Adrenal gland (tissue), 9 donors: ENCODE measurements at regions not wholly inside any gene's neighbourhood (a gene's known extent, or its start where the extent isn't known, plus 50 kb on each side); places are given as distances from the start of the nearest gene placed in this dataset.
A peak's percentile ranks its signal among the peaks of the same experiment; 100 is the strongest.
"Not testable (repeated sequence)": the region's sequence is repeated elsewhere in the genome, so short reads cannot be mapped to it uniquely, and the experiment has no call there.

ENCODE experiments used
- DNase-seq, 7 donors: peaks; one replicate each; pipeline ENCODE4 v3.0.0-alpha.2; 2019 to 2020
- H3K27ac ChIP-seq, 5 donors: fragments of 200-600 bp; sonication (generic) in 4 of 5; 1 replicate in 3 of 5; 2 replicates in 2 of 5; pipeline versions ENCODE4 v1.5.1 to v1.8.0; 2016 to 2020; ENCODE audit warnings: mild to moderate bottlenecking in 1 of 5
- H3K27me3 ChIP-seq: fragments of 200-600 bp; 2 replicates; pipeline ENCODE4 v1.8.0; 2021
- H3K36me3 ChIP-seq, 2 donors: fragments of 200-600 bp; replicated peaks in 1 of 2; 1 replicate in 1 of 2; 2 replicates in 1 of 2; pipeline versions ENCODE4 v1.5.1 to v1.8.0; 2018 to 2022
- H3K4me1 ChIP-seq, 2 donors: fragments of 200-600 bp; replicated peaks in 1 of 2; 1 replicate in 1 of 2; 2 replicates in 1 of 2; pipeline versions ENCODE4 v1.5.1 to v1.8.0; 2018 to 2021
- H3K4me3 ChIP-seq, 4 donors: fragments of 200-600 bp; sonication (generic) in 3 of 4; one replicate each; pipeline ENCODE4 v1.5.1; 2016 to 2018
- H3K9me3 ChIP-seq, 3 donors: fragments of 200-600 bp; sonication (generic) in 1 of 3; replicated peaks in 1 of 3; 1 replicate in 2 of 3; 2 replicates in 1 of 3; pipeline versions ENCODE4 v1.5.1 to v1.8.0; 2016 to 2021
- POLR2A ChIP-seq, 2 donors: fragments of 450-650 bp; IDR thresholded peaks; one replicate each; pipeline ENCODE4 v1.6.1; 2017; ENCODE audit warnings: antibody characterized with exemption in 2 of 2, mild to moderate bottlenecking in 2 of 2, moderate library complexity in 1 of 2
- WGBS, 4 donors: extraction: QIAGEN DNeasy Blood & Tissue Kit in 2 of 4; methylation state at CpG; one replicate each; pipeline versions ENCODE4 v1.1.5 to v1.1.7; 2013 to 2017; 5-methylcytosine and 5-hydroxymethylcytosine counted together
- intact Hi-C, 2 donors: fragments of 100-400 bp; cut with DNase I; formaldehyde crosslinking; loops; one replicate each; pipeline versions ENCODE4 v1.14.1 to v1.15.0; 2022 to 2023
- TF ChIP-seq, protein P1 (sequence below), 6 experiments: fragments of 450-650 bp in 4 of 6; fragments of 200-600 bp in 2 of 6; sonication (generic) in 1 of 6; IDR thresholded peaks; 1 replicate in 5 of 6; 2 replicates in 1 of 6; pipeline versions ENCODE4 v1.5.1 to v1.8.0; 2016 to 2021; ENCODE audit warnings: antibody characterized with exemption in 6 of 6, mild to moderate bottlenecking in 2 of 6, moderate library complexity in 1 of 6
- donor health status: healthy with polysubstance abuse.
- donor health status: Bipolar disorder and iron deficiency.
- donor health status: DM: yes; HTN: yes; CAD: no.
- donor health status: DM: no; HTN: no; CAD: no.
- donor health status: DM: no; HTN: no; CAD: no.

DNA sequence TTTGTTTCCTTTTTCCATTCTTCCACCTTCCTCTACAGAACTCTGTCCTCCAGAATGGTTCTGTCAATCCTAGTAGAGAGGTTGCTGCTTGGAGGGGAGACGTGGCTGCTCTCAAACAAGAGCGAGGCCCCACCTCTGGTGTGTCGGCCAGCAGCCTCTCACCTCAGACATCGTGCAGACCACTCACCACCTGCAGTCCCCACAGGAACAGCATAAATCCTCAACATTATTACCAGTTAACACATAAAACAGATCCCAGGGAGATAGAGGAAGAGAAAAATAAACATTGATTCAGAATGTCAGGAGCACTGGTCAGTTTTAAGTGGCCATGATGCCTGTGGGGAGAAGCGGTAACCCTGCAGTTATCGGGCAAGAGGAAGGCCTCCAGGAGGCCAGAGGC is 485.9 kb upstream of the DPP6 start:
- Histone ChIP-seq H3K4me1 (no peaks in the 10 kb centered on the region), H3K27ac (no peak overlapping the region), H3K4me3 (no peak overlapping the region), H3K27me3 (no peaks in the 10 kb centered on the region), H3K9me3 (no peaks in the 10 kb centered on the region), H3K36me3 (no peaks in the 10 kb centered on the region)
- 40 to 55% (median 49%) methylated on average over 6 of the region's 6 CpGs for WGBS, 4 donors
- DNase-seq = no peak
- intact Hi-C loops = no loop called here
- TF ChIP-seq, protein P1, sequence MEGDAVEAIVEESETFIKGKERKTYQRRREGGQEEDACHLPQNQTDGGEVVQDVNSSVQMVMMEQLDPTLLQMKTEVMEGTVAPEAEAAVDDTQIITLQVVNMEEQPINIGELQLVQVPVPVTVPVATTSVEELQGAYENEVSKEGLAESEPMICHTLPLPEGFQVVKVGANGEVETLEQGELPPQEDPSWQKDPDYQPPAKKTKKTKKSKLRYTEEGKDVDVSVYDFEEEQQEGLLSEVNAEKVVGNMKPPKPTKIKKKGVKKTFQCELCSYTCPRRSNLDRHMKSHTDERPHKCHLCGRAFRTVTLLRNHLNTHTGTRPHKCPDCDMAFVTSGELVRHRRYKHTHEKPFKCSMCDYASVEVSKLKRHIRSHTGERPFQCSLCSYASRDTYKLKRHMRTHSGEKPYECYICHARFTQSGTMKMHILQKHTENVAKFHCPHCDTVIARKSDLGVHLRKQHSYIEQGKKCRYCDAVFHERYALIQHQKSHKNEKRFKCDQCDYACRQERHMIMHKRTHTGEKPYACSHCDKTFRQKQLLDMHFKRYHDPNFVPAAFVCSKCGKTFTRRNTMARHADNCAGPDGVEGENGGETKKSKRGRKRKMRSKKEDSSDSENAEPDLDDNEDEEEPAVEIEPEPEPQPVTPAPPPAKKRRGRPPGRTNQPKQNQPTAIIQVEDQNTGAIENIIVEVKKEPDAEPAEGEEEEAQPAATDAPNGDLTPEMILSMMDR (IDR thresholded peaks at IDR 0.05) = no peak
- no peak for TF ChIP-seq POLR2A (IDR thresholded peaks at IDR 0.05)

DNA sequence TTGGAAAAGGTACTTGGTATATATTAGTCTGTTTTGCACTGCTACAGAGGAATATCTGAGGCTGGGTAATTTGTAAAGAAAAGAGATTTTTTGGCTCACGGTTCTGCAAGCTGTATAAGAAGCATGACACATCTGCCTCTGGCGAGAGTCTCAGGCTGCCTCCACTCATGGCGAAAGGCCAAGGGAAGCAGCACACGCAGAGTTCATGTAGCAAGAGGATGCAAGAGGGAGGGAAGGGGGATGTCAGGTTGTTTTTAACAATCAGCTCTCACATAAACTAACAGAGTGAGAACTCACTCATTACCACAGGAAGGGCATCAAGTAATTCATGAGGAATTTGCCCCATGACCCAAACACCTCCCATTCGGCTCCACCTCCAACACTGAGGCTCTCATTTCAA is 484.8 kb upstream of the DPP6 start:
- H3K36me3 ChIP-seq = no peaks in the 10 kb centered on the region
- no peaks in the 10 kb centered on the region for H3K4me1 ChIP-seq
- no peak overlapping the region for H3K27ac ChIP-seq
- 48 to 70% (median 63%) methylated on average over 5 of the region's 5 CpGs for WGBS, 4 donors
- intact Hi-C loops = no loop called here
- H3K9me3 ChIP-seq = no peaks in the 10 kb centered on the region
- no peak overlapping the region for H3K4me3 ChIP-seq
- no peak for TF ChIP-seq POLR2A (IDR thresholded peaks at IDR 0.05)
- TF ChIP-seq, protein P1 (IDR thresholded peaks at IDR 0.05) = no peak
- DNase-seq = peak in 2 of 7 donors; percentile 11
- H3K27me3 ChIP-seq = no peaks in the 10 kb centered on the region

GRCh38 chr7:153569520-153569919 is 482.7 kb upstream of the DPP6 start:
- intact Hi-C loops, DNase-seq, H3K4me1 ChIP-seq, H3K27me3 ChIP-seq, H3K4me3 ChIP-seq, H3K27ac ChIP-seq, H3K9me3 ChIP-seq, H3K36me3 ChIP-seq: not testable (repeated sequence)
- WGBS, 4 donors = 38 to 88% (median 64%) methylated on average over 1 of the region's 1 CpG

- TF ChIP-seq, protein P1 (IDR thresholded peaks at IDR 0.05) = no peak
- TF ChIP-seq POLR2A (IDR thresholded peaks at IDR 0.05) = no peak
- H3K4me1 ChIP-seq = no peaks in the 10 kb centered on the region
- DNase-seq = no peak
- H3K4me3 ChIP-seq = no peak overlapping the region
- no peaks in the 10 kb centered on the region for H3K27me3 ChIP-seq
- peaks cover 0 to 10% (median 0%) of the 10 kb centered on the region in 3 donors for H3K9me3 ChIP-seq
- intact Hi-C loops = no loop called here
- 80 to 95% (median 83%) methylated on average over 1 of the region's 1 CpG for WGBS, 4 donors
- no peak overlapping the region for H3K27ac ChIP-seq
- H3K36me3 ChIP-seq = no peaks in the 10 kb centered on the region
These were observed 476.1 kb upstream of the DPP6 start for GRCh38 chr7:153576096-153576495.

GRCh38 chr7:153581419-153581818 is 470.8 kb upstream of the DPP6 start:
- no peaks in the 10 kb centered on the region for H3K4me1 ChIP-seq
- no peaks in the 10 kb centered on the region for H3K27me3 ChIP-seq
- no peak for TF ChIP-seq POLR2A (IDR thresholded peaks at IDR 0.05)
- TF ChIP-seq, protein P1 (IDR thresholded peaks at IDR 0.05) = no peak
- no peak overlapping the region for H3K27ac ChIP-seq
- intact Hi-C loops = no loop called here
- H3K4me3 ChIP-seq = no peak overlapping the region
- 40 to 64% (median 60%) methylated on average over 3 of the region's 3 CpGs for WGBS, 4 donors
- no peaks in the 10 kb centered on the region for H3K36me3 ChIP-seq
- DNase-seq = no peak
- peaks cover 0 to 12% (median 0%) of the 10 kb centered on the region in 3 donors for H3K9me3 ChIP-seq
